Trophoblast cell (in vitro differentiated cells and primary cell): ENCODE measurements at regions not wholly inside any gene's neighbourhood (a gene's known extent, or its start where the extent isn't known, plus 50 kb on each side); places are given as distances from the start of the nearest gene placed in this dataset.

ENCODE experiments used
- DNase-seq, 2 donors: peaks; one replicate each; pipeline ENCODE4 v3.0.0-alpha.2; 2016
- H2AFZ ChIP-seq: 2 replicates; pipeline ENCODE4 v1.6.1; 2013; ENCODE audit warnings: low read length, moderate library complexity, mild to moderate bottlenecking; ENCODE audit not compliant: insufficient read depth, poor library complexity
- H2AK5ac ChIP-seq: 2 replicates; pipeline ENCODE4 v1.6.1; 2013; ENCODE audit warnings: mild to moderate bottlenecking, low read length
- H2BK120ac ChIP-seq: 2 replicates; pipeline ENCODE4 v1.6.1; 2013; ENCODE audit warnings: low read length, mild to moderate bottlenecking, moderate library complexity; ENCODE audit not compliant: insufficient read depth, poor library complexity
- H2BK12ac ChIP-seq: 2 replicates; pipeline ENCODE4 v1.6.1; 2013; ENCODE audit warnings: mild to moderate bottlenecking, low read length, moderate library complexity
- H2BK5ac ChIP-seq: 2 replicates; pipeline ENCODE4 v1.6.1; 2013; ENCODE audit warnings: low read length, low read depth, moderate library complexity, mild to moderate bottlenecking; ENCODE audit not compliant: poor library complexity
- H3K14ac ChIP-seq: 2 replicates; pipeline ENCODE4 v1.6.1; 2013; ENCODE audit warnings: mild to moderate bottlenecking, low read length
- H3K18ac ChIP-seq: 2 replicates; pipeline ENCODE4 v1.6.1; 2013; ENCODE audit warnings: mild to moderate bottlenecking, low read length
- H3K23ac ChIP-seq: 2 replicates; pipeline ENCODE4 v1.6.1; 2013; ENCODE audit warnings: low read length
- H3K27ac ChIP-seq: 2 replicates; pipeline ENCODE4 v1.5.1; 2013; ENCODE audit warnings: low read depth, mild to moderate bottlenecking, inconsistent platforms, low read length, moderate library complexity
- H3K27me3 ChIP-seq: 2 replicates; pipeline ENCODE4 v1.6.1; 2013; ENCODE audit warnings: inconsistent platforms, mild to moderate bottlenecking, low read length, moderate library complexity; ENCODE audit not compliant: insufficient read depth
- H3K36me3 ChIP-seq, 2 experiments: 1 replicate in 1 of 2; 2 replicates in 1 of 2; pipeline ENCODE4 v1.6.1; 2013; ENCODE audit warnings: low read length in 2 of 2, mild to moderate bottlenecking in 2 of 2, moderate library complexity in 1 of 2; ENCODE audit not compliant: insufficient read depth in 2 of 2, control insufficient read depth in 1 of 2
- H3K4ac ChIP-seq: 2 replicates; pipeline ENCODE4 v1.6.1; 2013; ENCODE audit warnings: low read depth, mild to moderate bottlenecking, low read length, moderate library complexity
- H3K4me1 ChIP-seq, 2 experiments: 1 replicate in 1 of 2; 2 replicates in 1 of 2; pipeline ENCODE4 v1.6.1; 2013; ENCODE audit warnings: low read length in 2 of 2, mild to moderate bottlenecking in 2 of 2, moderate library complexity in 1 of 2; ENCODE audit not compliant: insufficient read depth in 2 of 2, control insufficient read depth in 1 of 2
- H3K4me2 ChIP-seq: 2 replicates; pipeline ENCODE4 v1.6.1; 2013; ENCODE audit warnings: inconsistent platforms, mild to moderate bottlenecking, low read length, moderate library complexity
- H3K4me3 ChIP-seq: 2 replicates; pipeline ENCODE4 v1.5.1; 2013; ENCODE audit warnings: mild to moderate bottlenecking, low read depth, low read length, inconsistent platforms
- H3K79me1 ChIP-seq: one replicate; pipeline ENCODE4 v1.6.1; 2013; ENCODE audit warnings: low read length
- H3K79me2 ChIP-seq: 2 replicates; pipeline ENCODE4 v1.6.1; 2013; ENCODE audit warnings: low read length, mild to moderate bottlenecking; ENCODE audit not compliant: control insufficient read depth, insufficient read depth, poor library complexity
- H3K9ac ChIP-seq: 2 replicates; pipeline ENCODE4 v1.6.1; 2013; ENCODE audit warnings: mild to moderate bottlenecking, low read length
- H3K9me3 ChIP-seq: 2 replicates; pipeline ENCODE4 v1.6.1; 2013; ENCODE audit warnings: low read depth, mild to moderate bottlenecking, control low read depth, inconsistent platforms, low read length; ENCODE audit not compliant: insufficient read depth
- H4K12ac ChIP-seq: 2 replicates; pipeline ENCODE4 v1.6.1; 2013; ENCODE audit warnings: low read depth, mild to moderate bottlenecking, low read length, moderate library complexity
- H4K8ac ChIP-seq: 2 replicates; pipeline ENCODE4 v1.6.1; 2013; ENCODE audit warnings: low read depth, mild to moderate bottlenecking, low read length, moderate library complexity
- H4K91ac ChIP-seq: one replicate; pipeline ENCODE4 v1.6.1; 2013; ENCODE audit warnings: low read depth, mild to moderate bottlenecking, low read length, moderate library complexity
- WGBS: extraction: QIAGEN DNeasy Blood & Tissue Kit; methylation state at CpG from one replicate; pipeline ENCODE4 v1.1.7; 2013; ENCODE audit warnings: missing lambda C conversion rate; ENCODE audit not compliant: insufficient read length, insufficient coverage; ENCODE audit errors: extremely low coverage; 5-methylcytosine and 5-hydroxymethylcytosine counted together

- H3K79me1 ChIP-seq = peaks cover 6% of the 10 kb centered on the region
- no peaks in the 10 kb centered on the region for H3K9me3 ChIP-seq
- H3K23ac ChIP-seq = no peak overlapping the region
- DNase-seq = no peak
- peaks cover 9 to 16% of the 10 kb centered on the region in 2 experiments for H3K4me1 ChIP-seq
- H3K9ac ChIP-seq = no peak overlapping the region
- H3K18ac ChIP-seq = no peak overlapping the region
- no peak overlapping the region for H2BK120ac ChIP-seq
- no peak overlapping the region for H3K4me2 ChIP-seq
- no peak overlapping the region for H4K8ac ChIP-seq
- H2AFZ ChIP-seq = no peak overlapping the region
- H3K4ac ChIP-seq = no peak overlapping the region
- no peak overlapping the region for H3K27ac ChIP-seq
- H3K79me2 ChIP-seq = no peaks in the 10 kb centered on the region
- H2AK5ac ChIP-seq = no peak overlapping the region
- no peak overlapping the region for H4K91ac ChIP-seq
- H3K4me3 ChIP-seq = no peak overlapping the region
- no peaks in the 10 kb centered on the region for H3K27me3 ChIP-seq
- H2BK12ac ChIP-seq = no peak overlapping the region
- H3K14ac ChIP-seq = no peak overlapping the region
- no peak overlapping the region for H2BK5ac ChIP-seq
- H4K12ac ChIP-seq = no peak overlapping the region
- no peaks in the 10 kb centered on the region for H3K36me3 ChIP-seq
These were observed 89.9 kb upstream of the EGLN3 start for GRCh38 chr14:34040766-34041165.

GRCh38 chr14:34039428-34040047 lies 88.7 kb upstream of the EGLN3 start:
- Histone ChIP-seq H4K12ac (no peak overlapping the region), H3K9me3 (no peaks in the 10 kb centered on the region), H3K4me1 (peaks cover 9 to 16% of the 10 kb centered on the region in 2 experiments), H3K27me3 (no peaks in the 10 kb centered on the region), H3K9ac (no peak overlapping the region), H2AK5ac (no peak overlapping the region), H2AFZ (no peak overlapping the region), H4K8ac (no peak overlapping the region), H3K79me2 (no peaks in the 10 kb centered on the region), H3K36me3 (no peaks in the 10 kb centered on the region), H3K23ac (no peak overlapping the region), H3K4me3 (no peak overlapping the region), H2BK5ac (no peak overlapping the region), H2BK12ac (no peak overlapping the region), H3K4me2 (no peak overlapping the region), H3K27ac (no peak overlapping the region), H3K79me1 (peaks cover 6% of the 10 kb centered on the region), H3K4ac (no peak overlapping the region), H3K14ac (no peak overlapping the region), H4K91ac (no peak overlapping the region), H2BK120ac (no peak overlapping the region), H3K18ac (no peak overlapping the region)
- peak; percentile 72 to 82 for DNase-seq
- no CpG with 5 or more reads among the region's 3 CpGs for WGBS

GRCh38 chr14:34038358-34039057 lies 87.6 kb upstream of the EGLN3 start:
- Histone ChIP-seq H2BK120ac (peak overlapping the region; percentile 33), H3K36me3 (no peaks in the 10 kb centered on the region), H4K12ac (no peak overlapping the region), H3K79me2 (no peaks in the 10 kb centered on the region), H3K4ac (no peak overlapping the region), H2AFZ (no peak overlapping the region), H3K23ac (no peak overlapping the region), H3K18ac (peak overlapping the region; percentile 59), H3K14ac (no peak overlapping the region), H3K27me3 (no peaks in the 10 kb centered on the region), H3K4me3 (no peak overlapping the region), H3K79me1 (peaks cover 2% of the 10 kb centered on the region), H2AK5ac (no peak overlapping the region), H3K4me2 (no peak overlapping the region), H3K4me1 (peaks cover 5 to 12% of the 10 kb centered on the region in 2 experiments), H2BK5ac (no peak overlapping the region), H2BK12ac (peak overlapping the region; percentile 78), H4K91ac (peak overlapping the region; percentile 35), H3K9me3 (no peaks in the 10 kb centered on the region), H4K8ac (no peak overlapping the region), H3K27ac (no peak overlapping the region), H3K9ac (no peak overlapping the region)
- WGBS = no CpG with 5 or more reads among the region's 6 CpGs
- DNase-seq = peak; percentile 30 to 78

- H3K9ac ChIP-seq = no peak overlapping the region
- H3K23ac ChIP-seq = no peak overlapping the region
- H3K36me3 ChIP-seq = no peaks in the 10 kb centered on the region
- H3K4me1 ChIP-seq = peaks cover 4 to 10% of the 10 kb centered on the region in 2 experiments
- H3K27me3 ChIP-seq = no peaks in the 10 kb centered on the region
- no peak overlapping the region for H3K27ac ChIP-seq
- H2AK5ac ChIP-seq = no peak overlapping the region
- H3K18ac ChIP-seq = no peak overlapping the region
- H2AFZ ChIP-seq = no peak overlapping the region
- H3K14ac ChIP-seq = no peak overlapping the region
- H3K4me2 ChIP-seq = no peak overlapping the region
- no peak overlapping the region for H4K12ac ChIP-seq
- no peak overlapping the region for H4K91ac ChIP-seq
- no peak overlapping the region for H2BK120ac ChIP-seq
- H2BK12ac ChIP-seq = no peak overlapping the region
- H3K4me3 ChIP-seq = no peak overlapping the region
- no peaks in the 10 kb centered on the region for H3K79me2 ChIP-seq
- no peaks in the 10 kb centered on the region for H3K9me3 ChIP-seq
- H3K4ac ChIP-seq = no peak overlapping the region
- no CpG with 5 or more reads among the region's 2 CpGs for WGBS
- DNase-seq = no peak
- no peak overlapping the region for H2BK5ac ChIP-seq
- H4K8ac ChIP-seq = no peak overlapping the region
- H3K79me1 ChIP-seq = peaks cover 2% of the 10 kb centered on the region
These were observed 85.5 kb upstream of the EGLN3 start for GRCh38 chr14:34036319-34036766.
